HS-5 (cell line): ENCODE measurements at regions not wholly inside any gene's neighbourhood (a gene's known extent, or its start where the extent isn't known, plus 50 kb on each side); places are given as distances from the start of the nearest gene placed in this dataset.
"Not testable (repeated sequence)": the region's sequence is repeated elsewhere in the genome, so short reads cannot be mapped to it uniquely, and the experiment has no call there.

Experiments
- DNase-seq: peaks from one replicate; pipeline ENCODE4 v3.0.0-alpha.2; 2012; ENCODE audit warnings: low read depth

- DNase-seq: no peak
Measured at GRCh38 chr3:178099274-178099673, 437.0 kb upstream of the KCNMB2 start.

- DNase-seq: no peak
Measured at GRCh38 chr3:178099862-178100261, 436.4 kb upstream of the KCNMB2 start.

GRCh38 chr3:178100908-178101307, 435.3 kb upstream of the KCNMB2 start:
- no peak for DNase-seq

GRCh38 chr3:178103140-178103539, 433.1 kb upstream of the KCNMB2 start:
- no peak for DNase-seq

GRCh38 chr3:178107804-178108203, 428.4 kb upstream of the KCNMB2 start:
- no peak for DNase-seq

GRCh38 chr3:178109691-178110090, 426.5 kb upstream of the KCNMB2 start:
- no peak for DNase-seq

DNA sequence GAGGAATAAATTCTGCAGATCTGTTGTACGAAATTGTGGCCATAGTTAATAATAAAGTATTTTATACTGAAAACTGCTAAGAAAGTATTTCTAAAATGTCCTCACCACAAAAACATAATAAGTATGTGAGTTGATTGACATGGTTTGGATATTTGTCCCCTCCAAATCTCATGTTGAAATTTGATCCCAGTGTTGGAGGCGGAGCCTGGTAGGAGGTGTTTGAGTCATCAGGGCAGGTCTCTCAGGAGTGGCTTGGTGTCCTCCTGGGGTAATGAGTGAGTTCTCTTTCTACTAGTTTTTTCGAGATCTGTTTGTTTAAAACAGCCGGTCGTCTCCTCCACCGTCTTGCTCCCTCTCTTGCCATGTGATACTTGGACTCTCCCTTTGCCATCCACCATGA, 424.1 kb upstream of the KCNMB2 start:
- DNase-seq: no peak

GRCh38 chr3:178112552-178112951, 423.7 kb upstream of the KCNMB2 start:
- not testable (repeated sequence) for DNase-seq

- no peak for DNase-seq
Measured at GRCh38 chr3:178117641-178118040, 418.6 kb upstream of the KCNMB2 start.

GRCh38 chr3:178119608-178120295, 416.5 kb upstream of the KCNMB2 start:
- peak; percentile 19 for DNase-seq

DNA sequence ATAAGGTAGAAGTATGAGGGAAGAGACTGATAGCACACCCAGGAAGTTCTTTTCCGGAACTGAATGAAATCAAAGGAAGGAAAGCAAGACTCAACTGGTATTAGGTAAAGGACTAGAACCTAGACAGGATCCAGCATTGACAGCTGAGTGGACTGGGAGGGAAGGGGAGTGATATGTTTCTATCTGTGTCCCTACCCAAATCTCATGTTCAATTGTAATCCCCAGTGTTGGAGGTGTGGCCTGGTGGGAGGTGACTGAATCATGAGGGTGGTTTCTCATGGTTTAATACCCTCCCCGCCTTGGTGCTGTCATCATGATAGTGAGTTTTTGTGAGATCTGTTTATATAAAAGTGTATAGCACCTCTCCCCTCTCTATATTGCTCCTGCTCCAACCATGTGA, 415.9 kb upstream of the KCNMB2 start:
- no peak for DNase-seq

DNA sequence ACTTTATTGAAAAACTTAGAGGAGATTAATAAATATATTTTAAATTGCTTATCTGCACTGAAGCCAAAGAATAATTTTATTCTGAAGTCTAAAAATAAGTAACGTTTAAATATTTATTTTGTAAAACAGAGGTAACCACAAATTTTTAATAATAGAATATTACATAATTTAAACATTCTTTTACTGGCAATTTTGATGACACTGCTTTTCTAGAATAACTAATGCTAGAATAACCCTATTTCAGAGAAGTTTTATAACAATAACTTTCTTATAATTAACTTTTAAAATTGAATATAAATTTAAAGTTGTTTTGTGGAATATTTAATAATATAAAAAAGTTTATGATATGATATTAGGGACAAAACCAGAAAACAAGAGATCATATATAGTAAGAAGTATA, 409.6 kb upstream of the KCNMB2 start:
- no peak for DNase-seq

- no peak for DNase-seq
Measured at GRCh38 chr3:178127221-178127620, 409.0 kb upstream of the KCNMB2 start.

DNA sequence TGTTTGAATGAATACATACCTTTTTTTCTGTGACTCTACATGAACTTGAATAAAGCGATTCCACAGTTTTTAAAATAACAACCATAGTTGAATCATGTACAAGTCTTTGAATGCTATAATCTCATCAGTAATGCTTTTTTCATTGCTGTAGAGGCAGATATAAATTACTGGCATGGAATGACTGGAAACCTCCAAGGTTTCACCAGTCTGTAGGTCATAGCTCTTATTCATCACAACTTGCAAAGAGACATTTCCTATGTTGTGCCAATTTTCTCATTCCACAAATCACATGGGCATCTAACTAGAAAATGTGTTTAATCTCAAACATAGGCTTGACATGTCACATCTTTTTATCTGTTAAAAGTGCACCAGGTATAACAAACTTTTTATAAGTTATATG, 407.1 kb upstream of the KCNMB2 start:
- no peak for DNase-seq

- no peak for DNase-seq
Measured at GRCh38 chr3:178131801-178132200, 404.4 kb upstream of the KCNMB2 start.

DNA sequence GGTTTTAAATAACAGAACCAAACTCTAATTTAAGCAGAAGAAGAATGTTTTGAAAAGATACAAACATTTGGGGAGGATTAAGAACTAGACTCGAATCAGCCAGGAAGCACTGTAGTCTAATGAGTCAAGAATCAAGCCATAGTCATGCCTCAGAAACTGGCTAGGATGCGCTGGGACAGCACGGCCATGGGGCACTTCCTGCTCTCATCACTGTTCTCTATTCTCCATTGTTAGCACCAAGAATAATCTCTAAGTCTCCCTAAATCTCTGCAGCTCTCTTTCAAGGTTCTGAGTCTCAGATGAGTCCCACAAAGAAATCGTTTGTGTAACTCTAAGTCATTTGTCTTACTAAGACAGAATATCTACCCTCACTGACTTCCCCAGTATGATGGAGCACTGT, 399.0 kb upstream of the KCNMB2 start:
- no peak for DNase-seq

DNA sequence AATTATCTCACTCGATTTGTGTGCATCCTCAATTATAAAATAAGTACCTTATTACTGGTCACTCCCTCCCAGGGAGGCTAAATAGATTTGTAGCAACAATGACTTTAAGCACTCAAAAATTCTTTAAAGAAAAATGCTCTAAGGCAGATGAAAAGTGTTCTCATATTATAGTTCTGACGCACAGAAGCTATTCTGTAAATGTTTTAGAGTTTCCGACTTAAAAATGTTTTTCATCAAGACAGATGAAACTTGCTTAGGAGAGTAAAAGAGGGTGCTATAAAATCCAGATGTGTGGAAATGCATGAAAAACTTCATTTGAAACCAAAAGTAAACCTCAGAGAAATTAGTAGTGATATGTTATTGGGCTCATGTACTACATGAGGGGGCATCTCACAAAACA, 398.4 kb upstream of the KCNMB2 start:
- DNase-seq: no peak

GRCh38 chr3:178139116-178139515, 397.1 kb upstream of the KCNMB2 start:
- DNase-seq: no peak

- no peak for DNase-seq
Measured at GRCh38 chr3:178140531-178141304, 395.5 kb upstream of the KCNMB2 start.

DNA sequence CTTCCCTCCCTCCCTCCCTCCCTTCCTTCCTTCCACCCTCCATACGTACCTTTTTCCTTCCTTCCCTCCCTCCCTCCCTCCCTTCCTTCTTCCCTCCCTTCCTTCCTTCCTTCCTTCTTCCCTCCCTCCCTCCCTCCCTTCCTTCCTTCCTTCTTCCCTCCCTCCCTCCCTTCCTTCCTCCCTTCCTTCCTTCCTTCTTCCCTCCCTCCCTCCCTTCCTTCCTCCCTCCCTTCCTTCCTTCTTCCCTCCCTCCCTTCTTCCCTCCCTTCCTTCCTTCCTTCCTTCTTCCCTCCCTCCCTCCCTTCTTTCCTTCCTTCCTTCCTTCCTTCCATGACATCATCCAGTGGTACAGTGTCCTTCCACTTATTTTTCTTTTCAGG, 394.9 kb upstream of the KCNMB2 start:
- DNase-seq: not testable (repeated sequence)

GRCh38 chr3:178146406-178146831, 389.8 kb upstream of the KCNMB2 start:
- no peak for DNase-seq

GRCh38 chr3:178147001-178147400, 389.2 kb upstream of the KCNMB2 start:
- DNase-seq: no peak

- no peak for DNase-seq
Measured at GRCh38 chr3:178152031-178152806, 384.0 kb upstream of the KCNMB2 start.
